NCI-H2081 treated with DMSO at 0.1 percent for 48 hours (cell line): ENCODE measurements at regions not wholly inside any gene's neighbourhood (a gene's known extent, or its start where the extent isn't known, plus 50 kb on each side); places are given as distances from the start of the nearest gene placed in this dataset.
A peak's percentile ranks its signal among the peaks of the same experiment; 100 is the strongest.

Experiments used
- DNase-seq: peaks from one replicate; lab custom pipeline; 2025; lab: John Stamatoyannopoulos, UW

DNA sequence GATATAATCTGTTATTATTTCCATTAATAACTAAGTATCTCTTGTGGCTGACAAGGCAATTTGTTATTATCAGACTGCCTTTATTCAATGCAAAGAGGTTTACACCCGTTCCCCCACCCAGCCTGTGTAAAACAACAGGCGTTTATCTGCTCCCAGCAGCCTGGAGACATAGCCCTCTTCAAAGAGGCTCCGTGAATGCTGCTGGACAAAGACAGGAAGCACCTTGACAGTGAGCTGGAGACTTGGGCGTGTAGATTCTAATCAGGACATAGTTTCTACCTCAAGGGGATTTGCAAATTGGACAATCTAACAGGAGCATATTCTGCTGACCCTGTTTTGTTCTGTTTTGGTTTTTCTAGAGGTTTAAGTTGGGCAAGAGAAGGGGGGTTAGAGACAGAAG is 733.0 kb upstream of the KIRREL3 start:
- DNase-seq, result no peak

DNA sequence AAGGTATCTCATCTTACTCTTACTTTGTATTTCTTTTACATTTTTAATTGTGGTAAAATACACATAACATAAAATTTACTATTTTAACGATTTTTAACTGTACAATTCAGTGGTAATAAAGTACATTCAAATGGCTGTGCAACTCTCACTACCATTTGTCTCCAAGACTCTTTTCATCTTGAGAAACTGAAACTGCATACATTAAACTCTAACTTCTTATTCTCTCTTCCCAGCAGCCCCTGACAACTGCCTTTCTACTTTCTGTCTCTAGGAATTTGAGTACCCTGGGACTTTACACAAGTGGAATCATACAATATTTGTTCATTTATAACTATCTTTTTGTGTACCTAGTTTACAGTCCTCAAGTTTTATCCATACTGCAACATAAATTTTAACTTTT is 725.8 kb upstream of the KIRREL3 start:
- no peak for DNase-seq

- DNase-seq, result no peak
Observed at GRCh38 chr11:127723714-127724113, 723.1 kb upstream of the KIRREL3 start.

- no peak for DNase-seq
Observed at GRCh38 chr11:127713226-127713625, 712.7 kb upstream of the KIRREL3 start.

DNA sequence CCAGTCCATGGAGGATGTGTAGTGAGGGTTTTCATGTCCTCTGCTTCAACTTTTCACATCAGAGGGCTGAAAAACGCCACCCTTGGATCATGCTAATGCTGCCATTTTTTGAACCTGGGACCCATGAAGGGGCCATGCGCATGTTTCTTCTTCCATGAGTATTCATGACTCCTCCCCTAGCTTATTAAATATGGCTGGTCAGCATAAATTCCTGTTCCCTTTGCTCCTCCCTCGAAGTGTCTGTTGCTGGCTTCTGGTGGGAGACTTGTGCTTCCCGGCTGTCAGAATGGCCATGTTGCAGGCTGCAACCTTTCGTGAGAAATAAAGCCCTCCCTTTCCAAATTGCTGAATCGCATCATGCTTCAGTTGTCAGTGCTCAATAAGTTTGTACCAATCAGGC is 711.2 kb upstream of the KIRREL3 start:
- DNase-seq, result no peak

DNA sequence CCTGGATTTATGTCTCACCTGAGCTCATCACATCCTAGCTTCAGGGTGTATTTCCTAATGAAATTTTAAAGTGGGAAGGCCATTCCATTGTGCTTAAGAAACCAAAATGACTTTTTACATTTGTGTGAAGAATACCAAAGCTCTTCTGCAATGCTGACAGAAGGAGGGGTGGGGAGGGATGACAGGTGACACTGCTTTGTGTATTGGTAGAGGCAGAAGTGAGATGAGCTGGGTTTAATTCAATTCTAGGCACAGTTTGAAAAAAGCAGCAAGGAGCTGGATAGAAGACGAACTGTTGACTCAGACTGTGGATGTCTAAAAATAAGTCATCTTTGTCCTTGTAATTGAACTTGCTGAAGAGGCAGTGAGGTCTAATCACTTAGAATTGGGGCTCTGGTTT is 710.3 kb upstream of the KIRREL3 start:
- DNase-seq, result no peak

- no peak for DNase-seq
Observed at GRCh38 chr11:127709960-127710359, 709.4 kb upstream of the KIRREL3 start.

DNA sequence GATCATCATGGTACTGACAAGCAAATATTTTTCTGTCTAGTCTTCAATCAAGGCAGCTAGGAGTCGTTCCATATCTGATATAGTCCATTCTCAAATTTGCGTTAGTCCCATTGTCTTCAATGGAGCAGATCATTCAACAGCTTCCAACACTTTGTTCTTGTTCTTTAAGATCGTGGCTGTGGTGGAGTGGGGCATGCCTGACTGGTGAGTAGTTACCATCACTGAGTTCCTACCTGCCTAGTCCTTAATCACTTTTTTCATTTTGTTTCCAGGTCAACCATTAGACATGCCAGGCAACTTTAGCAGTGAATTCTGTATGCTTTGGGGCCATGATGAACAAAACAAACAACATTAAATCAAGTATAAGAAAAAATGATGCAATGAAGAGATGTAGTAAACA is 693.1 kb upstream of the KIRREL3 start:
- DNase-seq, result no peak

- no peak for DNase-seq
Observed at GRCh38 chr11:127683321-127683720, 682.8 kb upstream of the KIRREL3 start.

DNA sequence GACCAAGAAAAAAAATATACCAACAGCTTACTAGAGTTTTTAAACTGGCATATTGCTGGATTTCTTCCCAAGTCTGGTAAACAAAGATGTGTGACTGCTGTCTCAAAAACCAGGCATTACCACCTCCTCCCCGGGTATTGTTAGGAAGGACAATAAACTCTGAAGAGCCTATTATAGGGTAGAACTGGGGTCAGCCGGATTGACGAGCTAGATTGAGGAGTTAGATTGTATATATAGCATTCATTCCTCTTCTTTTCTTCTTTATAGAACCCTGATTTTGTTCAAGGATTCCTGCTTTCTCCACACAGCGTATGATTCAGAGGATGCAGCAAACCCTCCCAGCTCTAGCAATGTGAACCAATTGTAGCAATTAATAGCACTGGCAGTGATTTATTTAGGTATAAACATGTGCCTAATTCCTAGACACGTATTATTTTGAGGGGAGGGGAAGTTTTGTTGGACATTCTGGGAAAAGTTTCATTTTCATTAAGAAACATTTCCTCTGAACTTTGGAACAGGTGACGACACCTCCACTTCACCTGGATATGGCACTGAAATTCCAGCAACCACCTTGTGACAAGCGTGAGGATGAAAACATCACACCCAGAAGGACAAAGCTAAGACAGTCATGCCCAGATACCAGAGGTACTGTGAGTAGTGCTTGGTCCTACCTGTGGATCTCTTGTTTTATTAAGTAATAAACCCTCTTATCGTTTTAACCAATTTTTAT is 679.4 kb upstream of the KIRREL3 start:
- no peak for DNase-seq

DNA sequence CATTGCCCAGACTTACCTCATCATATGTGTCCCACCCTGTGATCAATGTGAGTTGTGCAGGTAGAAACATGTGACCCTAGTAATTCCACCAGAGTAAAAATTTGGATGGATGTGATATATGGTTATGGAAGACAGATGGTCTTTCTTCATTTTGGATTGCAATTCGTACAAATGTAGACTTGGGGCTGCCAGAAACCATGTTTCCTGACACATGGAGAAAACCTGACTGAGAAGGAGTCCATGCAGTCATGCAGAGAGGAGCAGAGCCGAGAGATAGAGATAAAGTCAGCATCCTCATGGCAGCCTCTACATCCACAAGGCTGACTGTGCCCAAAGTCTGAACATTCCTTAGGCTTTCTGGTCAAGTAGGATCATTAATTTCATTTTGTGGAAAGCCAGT is 678.1 kb upstream of the KIRREL3 start:
- no peak for DNase-seq

DNA sequence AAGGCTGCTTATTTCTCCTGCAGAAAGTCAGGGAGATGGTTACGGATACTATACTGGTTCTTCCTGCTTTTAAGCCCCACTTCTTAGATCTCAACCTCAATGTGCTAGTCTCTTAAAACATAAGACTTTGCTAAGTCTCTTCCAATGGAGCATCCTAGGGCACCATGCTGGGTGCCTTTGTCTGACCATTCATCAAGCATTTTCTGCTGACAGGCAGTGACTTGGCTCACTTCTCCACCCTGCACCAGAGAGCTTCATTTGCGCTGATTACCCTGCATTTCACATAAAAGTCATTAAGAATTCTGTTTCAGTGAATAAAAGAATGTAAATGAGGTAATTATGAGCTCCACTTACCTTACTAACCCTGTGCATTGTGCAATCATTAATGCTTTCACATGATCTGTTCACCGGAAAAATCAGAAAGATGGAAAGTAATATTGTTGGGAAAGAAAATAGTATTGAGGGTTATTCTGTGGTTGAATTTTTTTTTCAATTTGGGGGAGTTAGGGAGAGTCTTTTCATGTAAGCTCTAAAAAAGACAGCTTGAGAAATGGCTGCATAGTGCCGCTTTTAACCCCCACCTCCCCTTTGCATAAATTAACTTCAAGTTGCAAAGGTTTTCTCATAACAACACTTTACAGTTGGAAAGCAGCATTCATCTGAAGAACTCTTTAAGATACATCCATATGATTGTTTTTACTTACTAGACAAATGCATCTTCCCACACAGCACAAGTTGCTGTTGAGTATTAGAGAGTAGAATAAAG is 677.3 kb upstream of the KIRREL3 start:
- no peak for DNase-seq

DNA sequence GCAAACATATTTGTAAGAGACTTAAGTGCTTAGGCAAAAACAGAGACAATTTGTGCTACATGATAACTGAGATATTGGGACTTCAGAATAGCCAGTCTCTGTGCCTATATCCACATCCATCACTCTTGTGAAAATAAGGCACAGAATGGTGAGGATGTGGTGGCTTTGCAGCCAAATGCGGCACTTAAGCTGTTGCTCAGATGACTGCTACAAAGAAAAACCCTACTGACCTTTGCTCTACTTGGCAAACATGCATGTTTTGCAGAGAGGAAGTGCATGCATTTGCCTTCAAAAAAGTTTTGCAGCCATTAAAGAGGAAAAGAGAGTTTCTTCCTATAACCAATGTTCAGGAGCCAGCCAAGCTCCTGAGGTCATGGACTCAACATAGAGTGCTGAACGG is 675.0 kb upstream of the KIRREL3 start:
- DNase-seq, result no peak

DNA sequence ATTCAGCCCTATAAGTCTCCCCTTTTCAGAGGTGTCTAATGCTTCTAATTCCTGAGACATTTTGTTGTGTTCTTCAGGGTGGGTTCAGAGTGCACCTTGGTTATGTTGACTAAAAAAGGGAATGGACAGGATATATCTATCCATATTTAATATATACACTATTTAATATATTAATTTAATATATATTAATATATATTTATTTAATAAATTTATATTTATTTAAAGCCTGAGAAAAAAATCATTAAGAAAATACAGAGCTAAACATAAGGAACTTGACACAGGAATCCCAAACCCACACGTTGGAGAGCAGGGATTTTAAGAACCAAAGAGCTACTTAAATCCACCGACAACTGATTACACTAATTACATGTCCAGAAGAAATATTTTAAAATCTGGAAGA is 674.2 kb upstream of the KIRREL3 start:
- no peak for DNase-seq

- no peak for DNase-seq
Observed at GRCh38 chr11:127670374-127671119, 670.0 kb upstream of the KIRREL3 start.

- peak; percentile 80 for DNase-seq
Observed at GRCh38 chr11:127656116-127656836, 655.7 kb upstream of the KIRREL3 start.

DNA sequence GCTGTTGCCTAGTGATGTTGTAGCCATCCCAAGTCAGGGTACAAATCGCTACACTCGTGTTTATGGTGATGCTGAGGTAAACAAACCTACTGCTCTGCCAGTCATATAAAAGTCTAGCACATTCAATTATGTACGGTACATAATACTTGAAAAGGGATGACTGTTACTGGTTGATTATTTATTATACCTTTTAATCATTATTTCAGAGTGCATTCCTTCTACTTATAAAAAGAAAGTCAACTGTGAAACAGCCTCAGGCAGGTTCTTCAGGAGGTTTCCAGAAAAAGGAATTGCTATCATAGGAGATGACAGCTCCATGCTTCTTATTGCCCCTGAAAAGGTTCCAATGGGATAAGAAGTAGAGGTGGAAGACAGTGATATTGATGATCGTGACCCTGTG is 652.5 kb upstream of the KIRREL3 start:
- no peak for DNase-seq

- DNase-seq, result no peak
Observed at GRCh38 chr11:127651888-127652221, 651.3 kb upstream of the KIRREL3 start.

- no peak for DNase-seq
Observed at GRCh38 chr11:127651175-127651887, 650.8 kb upstream of the KIRREL3 start.

GRCh38 chr11:127649958-127650357 is 649.4 kb upstream of the KIRREL3 start:
- no peak for DNase-seq

DNA sequence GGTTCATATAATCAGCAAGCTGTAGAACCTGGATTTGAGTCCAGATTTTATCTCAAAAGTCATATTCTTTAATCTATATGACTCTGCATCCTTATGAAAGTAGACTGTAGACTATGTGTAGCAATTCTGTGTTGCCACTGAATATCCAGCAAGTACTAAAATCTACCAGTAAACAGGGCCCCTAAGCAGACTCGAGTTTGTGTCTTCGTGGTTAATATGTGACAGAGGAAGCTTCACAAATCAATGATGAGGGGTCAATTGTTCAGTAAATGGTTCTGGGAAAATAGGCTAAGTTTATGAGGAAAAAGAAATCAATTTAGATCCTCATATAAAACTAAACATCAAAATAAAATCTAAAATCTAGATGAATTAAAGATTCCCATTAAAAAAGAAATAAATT is 648.5 kb upstream of the KIRREL3 start:
- no peak for DNase-seq

DNA sequence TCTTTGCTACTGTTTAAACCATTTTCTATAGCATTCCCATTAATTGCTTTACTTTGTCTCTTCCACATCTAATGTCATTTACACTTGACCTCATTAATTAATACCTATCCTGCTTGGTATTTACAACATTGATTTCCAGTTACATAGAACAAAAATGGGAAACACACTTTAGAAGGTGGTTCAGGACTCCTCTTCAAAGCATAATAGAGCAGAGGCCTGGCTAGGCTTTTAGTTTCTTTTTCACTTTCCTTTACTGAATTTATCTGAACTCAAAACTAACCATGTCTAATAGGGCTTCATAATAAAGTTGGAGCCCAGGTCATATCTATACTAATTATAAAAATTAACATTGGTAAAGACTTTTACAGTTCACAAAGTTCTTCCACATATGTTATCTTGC is 648.0 kb upstream of the KIRREL3 start:
- no peak for DNase-seq
